ENCODE measurements at regions not wholly inside any gene's neighbourhood (a gene's known extent, or its start where the extent isn't known, plus 50 kb on each side); places are given as distances from the start of the nearest gene placed in this dataset.
"Not testable (repeated sequence)": the region's sequence is repeated elsewhere in the genome, so short reads cannot be mapped to it uniquely, and the experiment has no call there.

DNA sequence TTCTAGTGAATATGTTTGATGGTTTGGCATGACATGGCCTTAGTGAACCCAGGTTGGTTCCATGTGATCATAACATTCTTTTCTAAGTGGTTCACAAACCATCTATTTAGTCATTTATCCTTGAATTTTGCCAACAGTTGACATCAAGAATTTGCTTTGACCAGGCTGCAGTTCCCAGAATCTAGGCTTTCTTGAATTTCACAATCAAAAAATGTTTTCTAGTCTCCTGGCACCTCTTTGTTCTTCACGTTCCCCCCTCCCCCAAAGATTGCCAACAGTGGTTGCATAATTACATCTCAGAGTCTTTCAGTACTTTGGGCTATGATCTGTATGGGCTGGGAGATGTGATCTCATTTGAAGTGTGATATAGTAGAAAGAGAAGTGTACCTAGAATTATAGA lies 124.0 kb downstream of the GATA6 start:
- H3K4me3 ChIP-seq (ENCODE audit: low read depth, low read length), result no peak overlapping the region
- TF ChIP-seq, protein P1, sequence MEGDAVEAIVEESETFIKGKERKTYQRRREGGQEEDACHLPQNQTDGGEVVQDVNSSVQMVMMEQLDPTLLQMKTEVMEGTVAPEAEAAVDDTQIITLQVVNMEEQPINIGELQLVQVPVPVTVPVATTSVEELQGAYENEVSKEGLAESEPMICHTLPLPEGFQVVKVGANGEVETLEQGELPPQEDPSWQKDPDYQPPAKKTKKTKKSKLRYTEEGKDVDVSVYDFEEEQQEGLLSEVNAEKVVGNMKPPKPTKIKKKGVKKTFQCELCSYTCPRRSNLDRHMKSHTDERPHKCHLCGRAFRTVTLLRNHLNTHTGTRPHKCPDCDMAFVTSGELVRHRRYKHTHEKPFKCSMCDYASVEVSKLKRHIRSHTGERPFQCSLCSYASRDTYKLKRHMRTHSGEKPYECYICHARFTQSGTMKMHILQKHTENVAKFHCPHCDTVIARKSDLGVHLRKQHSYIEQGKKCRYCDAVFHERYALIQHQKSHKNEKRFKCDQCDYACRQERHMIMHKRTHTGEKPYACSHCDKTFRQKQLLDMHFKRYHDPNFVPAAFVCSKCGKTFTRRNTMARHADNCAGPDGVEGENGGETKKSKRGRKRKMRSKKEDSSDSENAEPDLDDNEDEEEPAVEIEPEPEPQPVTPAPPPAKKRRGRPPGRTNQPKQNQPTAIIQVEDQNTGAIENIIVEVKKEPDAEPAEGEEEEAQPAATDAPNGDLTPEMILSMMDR (IDR thresholded peaks at IDR 0.05; ENCODE audit: insufficient read depth, low read length), result no peak
- DNase-seq (ENCODE audit: low read depth), result peak; percentile 80

DNA sequence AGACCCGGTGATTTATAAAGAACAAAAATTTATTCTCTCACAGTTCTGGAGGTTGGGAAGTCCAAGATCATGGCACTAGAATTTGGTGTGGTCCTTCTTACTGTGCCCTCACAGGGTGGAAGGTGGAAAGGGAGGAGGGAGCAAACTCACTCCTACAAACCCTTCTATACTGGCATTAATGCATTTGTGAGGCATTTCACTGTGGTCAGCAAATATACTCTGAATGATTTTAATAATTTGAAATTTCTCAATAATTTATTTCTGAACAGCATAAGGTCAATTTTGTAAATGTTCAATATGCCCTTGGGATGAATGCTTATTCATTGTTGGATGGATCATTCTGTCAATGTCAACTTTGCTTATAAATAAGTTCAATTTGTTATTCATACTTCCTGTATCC lies 120.6 kb downstream of the GATA6 start:
- no peak overlapping the region for H3K4me3 ChIP-seq (ENCODE audit: low read depth, low read length)
- TF ChIP-seq, protein P1 (IDR thresholded peaks at IDR 0.05; ENCODE audit: insufficient read depth, low read length), result no peak
- no peak for DNase-seq (ENCODE audit: low read depth)

DNA sequence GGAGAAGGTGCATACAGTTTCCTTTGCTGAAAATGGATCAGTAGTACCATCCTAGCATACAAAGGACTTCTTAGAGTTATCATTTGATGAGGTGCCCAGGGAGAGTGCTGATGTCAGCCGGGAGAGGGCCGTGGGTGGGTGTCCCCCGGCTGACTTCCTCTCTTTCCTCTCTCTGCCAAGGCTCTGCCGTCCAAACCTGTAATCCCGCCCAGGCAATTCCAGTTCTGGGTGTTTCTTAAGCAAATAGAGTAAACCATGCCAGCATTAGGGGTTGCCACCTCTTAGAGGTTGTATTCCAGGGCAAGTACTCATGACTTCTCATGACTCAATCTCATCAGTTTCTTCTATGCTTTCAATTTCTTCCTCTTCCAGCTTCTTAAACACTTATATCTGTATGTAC lies 117.2 kb downstream of the GATA6 start:
- DNase-seq (ENCODE audit: low read depth), result peak; percentile 71
- peak overlapping the region; percentile 11 for H3K4me3 ChIP-seq (ENCODE audit: low read depth, low read length)
- TF ChIP-seq, protein P1 (IDR thresholded peaks at IDR 0.05; ENCODE audit: insufficient read depth, low read length), result no peak

DNA sequence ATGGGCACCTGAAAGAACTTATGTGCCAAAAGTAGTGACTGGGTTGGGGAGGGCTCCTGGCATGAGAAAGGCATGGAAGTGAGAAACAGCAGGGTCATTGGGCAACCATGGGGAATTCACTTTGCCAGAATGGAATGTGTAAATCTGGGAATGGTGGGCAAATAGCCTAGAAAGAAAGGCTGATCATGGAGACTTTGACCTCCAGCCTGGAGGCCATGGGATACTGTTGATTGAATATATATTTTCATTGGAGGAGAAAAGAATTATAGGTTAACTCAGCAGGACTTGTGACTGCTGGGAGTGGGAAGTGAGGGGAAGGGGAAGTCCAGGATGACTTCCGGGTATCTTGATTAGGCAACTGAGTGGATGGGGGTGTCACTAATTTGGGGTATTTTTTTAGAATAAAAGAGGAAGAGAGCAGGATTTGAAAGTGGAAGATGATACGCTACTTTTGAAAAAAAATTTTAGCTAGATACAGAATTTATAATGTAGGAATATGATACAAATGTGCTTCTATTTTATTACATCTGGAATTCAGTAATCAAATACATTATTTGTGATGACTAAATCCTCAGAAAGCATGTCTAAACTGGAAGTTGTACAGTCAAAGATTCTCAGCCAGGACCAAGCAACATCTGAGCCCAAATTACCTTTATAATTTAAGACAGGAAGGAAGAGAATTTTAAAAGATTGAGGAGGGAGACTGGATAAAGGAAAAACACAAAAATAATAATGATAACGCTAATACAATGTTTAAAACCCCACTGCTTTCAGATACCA lies 116.2 kb downstream of the GATA6 start:
- TF ChIP-seq, protein P1 (IDR thresholded peaks at IDR 0.05; ENCODE audit: insufficient read depth, low read length), result no peak
- no peak overlapping the region for H3K4me3 ChIP-seq (ENCODE audit: low read depth, low read length)
- DNase-seq (ENCODE audit: low read depth), result peak; percentile 49

DNA sequence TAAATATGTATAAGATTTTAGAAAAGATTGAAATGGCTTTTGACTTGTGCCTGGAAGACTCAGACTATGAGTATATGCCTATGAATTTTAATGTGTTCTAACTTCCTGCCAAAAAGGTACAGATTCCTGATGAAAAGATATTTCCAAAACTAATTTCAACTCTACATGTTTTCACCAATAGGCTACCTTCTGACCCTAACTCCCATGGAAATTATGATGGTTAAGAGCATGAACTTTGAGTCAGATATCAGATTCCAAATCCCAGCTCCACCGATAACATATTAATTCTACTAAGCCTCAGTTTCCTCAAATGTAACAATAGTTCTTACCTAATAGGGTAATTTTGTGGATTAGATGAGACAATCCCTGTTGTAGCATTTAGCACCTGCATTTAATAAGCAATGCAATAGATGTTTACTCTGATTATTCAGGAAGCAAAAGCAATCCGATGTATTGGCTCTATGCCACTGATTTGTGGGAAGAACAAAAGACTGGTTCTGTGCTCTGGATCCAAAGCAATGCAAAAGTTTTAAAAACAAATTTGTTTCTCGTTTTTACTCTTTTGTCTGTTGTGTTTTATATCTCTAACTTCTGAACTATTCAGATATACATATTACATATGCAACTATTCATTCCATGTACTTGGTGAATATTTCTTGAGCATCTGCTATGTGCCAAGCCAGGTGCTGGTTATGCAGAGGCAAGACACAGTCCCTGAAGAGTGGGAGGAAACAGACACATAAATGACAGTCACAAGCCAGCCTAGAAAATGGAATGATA lies 115.4 kb downstream of the GATA6 start:
- no peak for DNase-seq (ENCODE audit: low read depth)
- H3K4me3 ChIP-seq (ENCODE audit: low read depth, low read length), result no peak overlapping the region
- TF ChIP-seq, protein P1 (IDR thresholded peaks at IDR 0.05; ENCODE audit: insufficient read depth, low read length), result no peak

DNA sequence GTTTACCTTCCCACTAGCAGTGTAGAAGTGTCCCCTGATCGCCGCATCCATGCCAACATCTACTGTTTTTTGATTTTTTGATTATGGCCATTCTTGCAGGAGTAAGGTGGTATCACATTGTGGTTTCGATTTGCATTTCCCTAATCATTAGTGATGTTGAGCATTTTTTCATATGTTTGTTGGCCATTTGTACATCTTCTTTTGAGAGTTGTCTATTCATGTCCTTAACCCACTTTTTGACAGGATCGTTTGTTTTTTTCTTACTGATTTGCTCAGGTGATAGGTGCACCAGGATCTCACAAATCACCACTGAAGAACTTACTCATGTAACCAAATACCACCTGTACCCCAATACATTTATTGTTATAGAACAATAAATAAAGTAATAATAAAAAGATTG lies 114.5 kb downstream of the GATA6 start:
- H3K4me3 ChIP-seq (ENCODE audit: low read depth, low read length); DNase-seq (ENCODE audit: low read depth): not testable (repeated sequence)

DNA sequence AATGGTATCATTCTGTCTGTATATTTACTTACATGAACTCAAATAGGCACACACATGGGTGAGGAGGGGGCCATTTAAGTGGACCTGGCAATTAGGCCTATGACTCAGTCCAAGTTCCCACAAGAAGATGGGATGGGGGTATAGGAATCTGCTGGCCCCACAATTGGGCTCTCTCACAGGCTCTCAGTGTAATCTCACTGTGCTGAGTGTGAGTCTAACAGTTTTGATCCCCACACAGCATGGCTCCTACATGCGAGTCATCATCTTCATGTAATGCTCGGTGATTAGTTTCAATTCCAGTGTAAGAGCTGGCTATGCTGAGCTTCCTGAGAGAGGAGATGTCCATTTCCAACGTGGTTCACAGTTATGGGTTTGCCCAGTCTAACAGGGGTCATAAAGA lies 114.0 kb downstream of the GATA6 start:
- H3K4me3 ChIP-seq (ENCODE audit: low read depth, low read length), result no peak overlapping the region
- DNase-seq (ENCODE audit: low read depth), result peak; percentile 12
- TF ChIP-seq, protein P1 (IDR thresholded peaks at IDR 0.05; ENCODE audit: insufficient read depth, low read length), result no peak
